GM18507 (cell line): ENCODE measurements at regions not wholly inside any gene's neighbourhood (a gene's known extent, or its start where the extent isn't known, plus 50 kb on each side); places are given as distances from the start of the nearest gene placed in this dataset.
"Not testable (repeated sequence)": the region's sequence is repeated elsewhere in the genome, so short reads cannot be mapped to it uniquely, and the experiment has no call there.

ENCODE experiments used
- DNase-seq: peaks from one replicate; pipeline ENCODE4 v3.0.0; 2011; ENCODE audit warnings: low read depth; ENCODE audit not compliant: insufficient read length; ENCODE audit errors: extremely low spot score
- FAIRE-seq: peaks from 2 replicates; lab custom pipeline; 2011; peaks lifted over from hg19 to GRCh38; lab: Jason Lieb, UNC

DNA sequence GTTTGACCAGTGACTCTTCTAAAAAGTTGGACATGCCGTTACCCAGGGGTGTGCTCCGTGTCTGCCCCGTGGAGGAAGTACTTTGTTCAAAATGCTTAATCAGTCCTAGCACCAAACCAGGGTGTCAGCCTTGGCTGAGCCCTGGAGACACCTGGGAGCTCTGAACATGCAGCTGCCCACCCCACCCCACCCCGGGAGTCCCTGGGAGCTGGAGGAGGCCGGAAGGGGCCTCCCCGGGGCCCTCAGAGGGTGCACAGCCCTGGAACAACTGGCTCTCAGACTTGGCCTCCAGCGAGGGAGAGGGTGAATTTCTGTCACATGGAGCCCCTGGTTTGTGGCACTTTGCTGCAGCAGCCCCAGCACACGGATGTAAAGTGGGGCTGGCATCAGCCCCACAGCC, 152.1 kb downstream of the LAT start:
- DNase-seq, FAIRE-seq: not testable (repeated sequence)

DNA sequence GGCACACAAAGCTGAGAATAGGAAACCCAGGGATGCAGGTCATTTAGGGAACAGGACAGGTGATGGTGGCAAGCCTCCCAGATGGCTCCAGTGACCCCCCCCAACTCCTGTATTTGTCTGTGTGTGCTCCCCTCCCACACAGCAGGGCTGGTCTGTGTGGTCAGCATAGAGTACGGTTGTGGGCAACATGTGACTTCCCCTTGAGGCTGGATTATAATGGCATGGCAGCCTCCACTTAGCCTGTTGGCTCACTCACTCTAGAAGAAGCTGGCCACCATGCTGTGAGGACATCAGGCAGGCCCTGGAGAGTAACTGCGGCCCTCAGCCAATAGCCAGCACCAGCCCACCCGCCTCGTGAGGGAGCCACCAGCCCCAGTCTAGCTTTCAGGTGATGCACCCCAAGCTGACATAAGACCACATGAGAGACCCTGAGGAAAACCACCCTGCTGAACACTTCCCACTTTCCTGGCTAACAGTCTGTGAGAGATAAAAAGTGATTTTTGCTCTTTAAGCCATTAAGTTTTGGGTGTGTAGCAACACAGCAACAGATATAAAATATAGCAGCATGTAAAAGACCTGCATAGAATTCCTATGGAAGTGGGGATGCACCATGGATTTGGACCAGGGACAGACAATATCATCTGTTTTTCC, 151.3 kb downstream of the LAT start:
- FAIRE-seq, DNase-seq: not testable (repeated sequence)

DNA sequence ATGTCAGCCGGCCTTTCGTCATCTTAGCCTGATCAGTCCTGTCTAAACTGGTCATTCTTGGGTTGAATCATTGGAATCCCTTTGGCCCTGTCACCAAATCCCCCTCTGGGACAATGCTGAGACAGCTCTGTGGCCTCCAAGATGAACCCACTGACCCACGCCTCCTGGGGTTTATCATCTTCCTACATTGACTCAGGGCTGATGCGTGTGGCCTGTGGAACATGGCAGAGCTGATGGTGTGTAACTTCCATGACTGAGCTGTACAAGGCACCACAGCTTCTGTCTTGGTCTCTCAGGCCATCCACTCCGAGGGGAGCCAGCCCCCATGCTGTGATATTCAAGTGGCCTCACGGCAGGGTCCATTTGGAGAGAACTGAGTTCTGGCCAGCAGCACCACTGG, 150.2 kb downstream of the LAT start:
- DNase-seq, FAIRE-seq: not testable (repeated sequence)

DNA sequence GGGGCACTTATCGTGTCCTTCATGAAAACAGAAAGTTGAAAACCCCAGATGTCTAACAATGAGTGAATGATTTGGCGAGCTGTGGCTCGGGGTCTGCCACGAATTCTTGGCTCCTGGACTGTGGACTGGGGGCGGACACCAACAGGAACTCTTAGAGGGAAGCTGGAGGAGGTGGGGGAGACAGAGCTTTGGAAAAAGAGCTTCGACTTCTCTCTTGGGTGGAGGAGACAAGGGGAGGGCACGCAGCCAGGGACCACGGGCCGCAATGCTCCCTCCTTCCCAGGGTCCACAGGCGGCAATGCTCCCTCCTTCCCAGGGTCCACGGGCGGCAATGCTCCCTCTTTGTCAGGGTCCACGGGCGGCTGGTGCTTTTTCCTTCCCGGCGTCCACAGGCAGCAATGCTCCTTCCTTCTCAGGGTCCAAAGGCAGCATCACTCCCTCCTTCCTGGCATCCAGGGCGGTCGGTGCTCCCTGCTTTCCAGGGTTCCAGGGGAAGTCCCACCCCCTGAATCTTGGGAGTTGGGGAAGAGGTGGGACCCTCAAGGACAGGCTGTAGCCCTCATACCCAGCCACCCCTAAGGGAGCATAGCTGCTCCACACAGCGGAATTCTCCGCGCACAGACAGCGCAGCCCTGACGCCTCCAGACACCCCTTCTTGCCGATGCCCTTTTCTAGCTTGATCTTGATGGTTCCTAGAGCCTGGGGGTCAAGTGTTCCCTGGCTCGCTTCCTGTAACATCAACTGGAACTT, 149.0 kb downstream of the LAT start:
- not testable (repeated sequence) for DNase-seq, FAIRE-seq

DNA sequence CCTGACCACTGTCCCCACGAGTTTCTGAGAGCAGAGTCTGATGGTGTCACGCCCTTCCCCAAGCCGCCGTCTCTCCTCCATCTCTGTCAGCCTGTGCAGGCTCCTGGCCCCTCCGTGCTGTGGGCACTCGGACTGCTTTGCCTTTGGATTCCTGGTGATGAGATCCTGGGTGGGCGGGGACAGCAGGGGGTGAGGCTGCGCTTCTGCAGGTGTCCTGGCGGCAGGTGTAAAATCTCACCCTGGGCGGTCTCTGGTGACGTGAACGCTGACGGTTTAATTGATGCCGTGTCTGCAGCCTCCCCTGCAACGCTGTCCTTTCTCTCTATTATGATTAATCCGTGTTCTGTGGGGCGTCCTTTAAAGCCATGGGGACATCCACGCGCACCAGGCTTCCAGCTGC, 148.0 kb downstream of the LAT start:
- FAIRE-seq, DNase-seq: not testable (repeated sequence)

DNA sequence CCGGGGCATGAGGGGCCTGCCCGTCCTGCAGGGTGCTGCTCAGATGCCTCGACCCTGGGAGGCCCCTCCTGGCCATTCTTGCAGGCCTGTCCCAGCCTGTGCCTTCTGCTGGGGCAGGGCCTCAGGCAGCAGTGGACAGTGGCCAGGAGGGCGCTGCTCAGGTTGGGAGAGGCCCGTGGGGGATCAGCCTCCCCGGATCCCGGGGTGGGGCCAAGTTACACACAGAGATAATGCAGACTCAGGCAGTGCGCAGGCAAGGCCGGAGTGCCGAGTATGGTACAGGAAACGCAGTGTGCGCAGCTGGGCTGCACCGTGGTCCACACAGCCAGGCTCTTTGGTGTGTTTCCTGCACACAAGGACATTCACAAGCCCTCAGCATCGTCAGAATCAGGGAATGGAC, 147.6 kb downstream of the LAT start:
- FAIRE-seq, DNase-seq: not testable (repeated sequence)

DNA sequence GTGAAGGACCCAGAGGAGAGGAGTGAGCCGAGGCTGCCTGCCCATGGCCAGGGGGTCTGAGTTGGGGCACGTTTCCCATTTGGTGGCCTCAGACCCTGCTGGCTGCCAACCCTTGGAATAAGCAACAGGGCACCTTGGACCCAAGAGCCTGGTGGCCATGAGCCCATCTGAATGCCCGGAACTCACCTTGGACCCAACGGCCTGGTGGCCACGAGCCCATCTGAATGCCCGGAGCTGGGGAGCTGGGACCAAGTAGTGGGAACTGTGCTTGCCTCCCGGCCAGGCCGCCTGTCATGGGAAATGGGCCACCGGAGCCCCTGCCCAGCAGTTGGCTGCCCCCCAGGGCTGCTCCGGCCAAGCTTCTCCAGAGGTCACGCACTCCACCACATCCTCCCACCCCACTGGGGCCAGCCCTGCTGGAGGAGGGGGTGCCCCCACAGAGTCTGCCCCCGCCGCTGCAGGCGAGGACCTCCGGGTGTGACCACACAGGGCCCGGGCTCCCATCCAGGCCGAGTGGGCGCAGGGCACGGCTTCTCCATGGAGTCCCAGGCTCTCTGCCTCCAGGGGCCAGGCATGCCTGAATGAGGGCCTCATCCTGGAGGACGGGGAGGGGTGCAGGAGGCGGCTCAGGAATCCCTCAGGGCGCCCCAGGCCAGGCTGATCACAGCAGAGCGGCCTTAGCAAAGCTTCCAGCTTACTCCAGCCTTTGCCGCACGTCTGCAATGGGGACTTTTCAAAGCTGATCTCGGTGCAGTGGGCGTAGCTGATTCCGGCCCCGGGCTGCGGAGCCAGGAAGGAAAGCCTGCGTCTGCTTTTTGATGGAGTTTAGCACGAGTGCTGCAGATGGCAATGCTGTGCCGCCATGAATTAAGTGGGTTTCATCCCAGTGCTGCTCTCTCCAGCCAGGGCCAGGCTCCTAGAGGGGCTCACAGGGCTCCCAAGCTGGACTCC, 146.3 kb downstream of the LAT start:
- DNase-seq, FAIRE-seq: not testable (repeated sequence)

DNA sequence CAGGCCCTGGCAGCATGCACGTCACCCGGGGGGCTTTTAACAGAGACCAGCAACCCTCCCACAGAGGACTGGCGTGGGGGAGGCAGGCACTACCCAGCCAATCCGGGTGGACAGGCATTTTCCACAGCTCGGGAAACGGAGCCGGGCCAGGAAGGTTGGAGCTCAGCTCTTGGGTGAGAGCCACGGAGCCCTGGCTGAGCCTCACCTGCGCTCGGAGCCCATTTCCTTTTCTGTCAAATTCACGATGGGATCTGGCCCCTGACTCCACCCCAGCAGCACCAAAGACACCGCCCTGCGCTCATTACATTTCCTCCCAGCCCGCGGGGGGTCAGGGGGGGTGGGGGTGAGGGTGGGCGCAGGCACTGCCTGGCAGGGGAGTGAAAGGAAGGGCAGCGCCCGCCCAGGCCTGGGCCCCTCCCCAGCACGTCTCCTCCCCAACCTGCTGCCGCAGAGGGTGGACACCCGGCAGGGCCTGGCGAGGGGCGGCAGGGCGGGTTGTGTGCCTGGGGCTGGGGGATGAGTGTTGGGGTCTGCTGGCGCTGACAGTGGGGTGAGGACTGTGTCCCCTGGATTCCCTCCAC, 145.4 kb downstream of the LAT start:
- FAIRE-seq, DNase-seq: not testable (repeated sequence)

DNA sequence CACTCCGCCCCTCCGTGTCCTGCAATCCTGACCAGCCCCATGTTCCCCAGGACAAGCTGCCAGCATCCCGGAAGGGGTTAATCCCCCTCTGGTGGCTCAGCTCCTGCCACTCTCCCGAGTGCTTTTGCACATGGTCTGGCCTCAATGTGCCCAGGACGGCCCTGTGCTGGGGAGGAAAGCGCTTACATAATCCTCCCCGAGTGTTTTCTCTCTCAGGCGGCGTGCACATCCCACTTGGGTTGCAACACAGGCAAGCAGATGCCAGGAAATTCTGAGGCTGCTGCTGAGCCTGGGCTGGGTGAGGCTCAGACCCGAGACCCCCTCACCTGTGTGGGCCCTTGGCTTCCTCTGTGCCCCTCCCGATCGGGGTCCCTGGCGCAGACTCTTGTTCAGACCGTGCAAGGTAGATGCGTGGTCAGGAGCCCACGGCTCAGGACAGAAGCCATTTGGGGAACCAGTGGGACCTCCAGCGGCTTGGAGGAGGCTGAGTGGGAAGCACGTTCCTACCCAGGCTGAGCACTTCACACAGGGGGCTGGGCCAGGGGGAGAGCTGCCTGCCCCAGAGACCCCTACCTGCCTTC, 144.7 kb downstream of the LAT start:
- not testable (repeated sequence) for FAIRE-seq, DNase-seq

DNA sequence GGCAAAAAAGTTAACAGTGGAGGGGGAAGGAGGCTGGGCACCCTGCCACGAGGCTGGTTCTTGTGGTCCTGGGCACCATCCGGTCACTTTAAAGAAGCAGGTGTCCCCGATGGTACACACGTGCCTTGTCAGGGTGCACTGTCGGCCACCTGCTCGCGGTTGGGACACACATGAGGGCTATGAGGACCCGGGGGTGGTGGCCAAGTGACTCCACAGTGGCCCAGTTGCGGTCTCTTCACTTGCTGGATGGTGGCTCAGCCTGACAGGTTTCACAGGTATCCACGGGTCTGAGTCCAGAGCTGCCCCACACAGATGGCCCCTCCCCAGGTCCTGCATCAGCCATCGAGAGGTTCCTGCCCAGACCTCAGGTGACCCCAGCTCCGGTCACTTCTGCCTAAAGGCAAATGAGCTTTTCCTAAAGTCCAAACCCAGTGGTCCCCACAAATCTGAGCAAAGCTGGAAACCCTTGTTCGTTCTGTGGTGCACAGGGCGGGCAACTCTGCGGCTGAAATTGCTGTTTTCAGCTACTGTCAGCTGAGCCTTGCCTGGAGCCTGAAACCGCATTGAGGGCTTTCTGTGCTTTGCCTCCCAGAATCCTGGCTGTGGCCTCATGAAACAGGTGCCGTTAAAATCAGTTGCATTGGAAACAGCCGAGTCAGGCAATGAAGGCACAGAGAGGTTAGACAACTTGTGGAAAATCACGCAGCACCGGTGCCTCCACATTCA, 144.0 kb downstream of the LAT start:
- not testable (repeated sequence) for FAIRE-seq, DNase-seq

DNA sequence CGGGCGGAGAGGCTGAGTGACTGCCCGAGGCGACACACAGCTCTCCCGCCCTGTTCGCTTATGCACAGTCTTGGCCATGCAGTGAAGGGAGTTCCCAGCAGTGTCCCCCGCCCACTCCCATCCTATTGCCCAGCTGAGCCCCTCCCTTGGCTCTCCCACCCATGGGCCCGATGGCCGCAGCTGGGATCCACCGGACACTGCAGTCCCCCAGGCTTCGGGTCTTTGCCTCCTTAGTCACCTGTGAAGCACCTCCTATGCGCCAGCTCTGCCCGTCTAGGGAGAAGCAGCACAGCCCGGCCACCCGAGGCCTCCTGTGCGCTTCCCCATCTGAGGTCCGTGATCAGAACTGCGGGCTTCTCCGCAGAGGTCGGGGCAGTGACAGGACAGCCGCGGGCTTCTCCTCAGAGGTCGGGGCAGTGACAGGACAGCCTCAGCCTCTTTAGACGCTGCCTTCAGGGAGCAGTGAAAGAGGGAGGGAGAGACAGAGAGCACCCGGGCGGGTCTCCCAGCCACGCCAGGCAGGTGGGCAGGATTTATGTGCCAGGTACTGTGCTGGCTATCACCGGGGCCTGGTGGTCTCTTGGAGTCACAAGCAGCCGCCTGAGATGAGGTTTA, 143.1 kb downstream of the LAT start:
- DNase-seq, FAIRE-seq: not testable (repeated sequence)

DNA sequence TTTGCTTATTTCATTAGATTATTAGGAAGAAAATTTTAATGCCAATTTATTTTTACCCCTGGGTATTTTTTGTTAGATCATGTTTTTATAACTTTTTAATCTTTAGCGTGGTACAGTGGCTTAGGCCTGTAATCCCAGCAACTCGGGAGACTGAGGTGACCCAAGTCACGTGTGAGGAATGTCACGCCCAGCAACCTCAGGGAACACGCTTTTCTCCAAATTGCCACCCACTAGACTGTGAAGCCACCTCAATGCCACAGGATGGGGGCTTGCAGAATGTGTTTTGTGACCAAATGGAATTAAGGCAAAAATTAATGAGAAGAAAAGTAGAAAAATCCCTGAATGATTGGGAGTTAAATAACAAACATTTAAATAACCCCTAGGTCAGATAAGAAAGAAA, 141.8 kb downstream of the LAT start:
- FAIRE-seq: no peak
- no peak for DNase-seq

DNA sequence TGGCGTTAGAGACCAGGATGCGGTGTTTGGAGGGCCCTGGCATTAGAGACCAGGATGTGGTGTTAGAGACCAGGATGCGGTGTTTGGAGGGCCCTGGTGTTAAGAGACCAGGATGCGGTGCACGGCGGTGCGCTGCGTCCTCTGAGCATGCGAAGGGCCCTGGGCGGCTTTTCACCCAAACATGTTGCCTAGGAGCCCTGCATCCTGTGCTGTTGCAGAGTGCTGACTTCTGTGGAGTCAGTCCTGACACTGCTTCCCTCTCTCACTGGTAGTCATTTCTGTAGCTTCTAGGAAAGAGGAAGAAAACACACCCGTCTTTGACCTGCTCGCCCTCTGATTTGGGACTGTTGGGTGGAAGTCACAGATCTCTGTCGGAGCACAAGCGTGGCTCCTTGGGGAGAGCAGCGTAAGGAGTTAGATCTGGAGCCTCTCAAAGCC, 141.2 kb downstream of the LAT start:
- DNase-seq (no peak), FAIRE-seq (no peak)

DNA sequence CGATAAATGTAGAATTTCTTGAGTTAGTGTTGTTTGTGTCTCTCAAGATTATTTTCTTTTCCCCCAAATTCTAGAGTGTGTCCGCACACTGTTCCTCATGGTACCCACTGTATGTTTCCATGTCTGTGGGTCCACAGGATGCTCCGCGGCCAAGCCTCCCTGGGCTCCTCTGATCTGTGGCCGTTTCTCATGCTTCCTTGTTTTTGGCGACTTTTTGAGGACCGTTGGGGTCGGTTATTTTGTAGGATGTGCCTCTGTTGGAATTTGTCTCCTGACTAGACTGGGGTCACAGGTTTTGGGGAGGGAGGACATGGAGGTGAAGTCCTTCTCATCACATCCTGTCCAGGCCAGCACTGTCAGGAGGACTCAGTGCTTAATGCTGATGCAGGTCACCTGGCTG, 140.0 kb downstream of the LAT start:
- no peak for FAIRE-seq
- no peak for DNase-seq

DNA sequence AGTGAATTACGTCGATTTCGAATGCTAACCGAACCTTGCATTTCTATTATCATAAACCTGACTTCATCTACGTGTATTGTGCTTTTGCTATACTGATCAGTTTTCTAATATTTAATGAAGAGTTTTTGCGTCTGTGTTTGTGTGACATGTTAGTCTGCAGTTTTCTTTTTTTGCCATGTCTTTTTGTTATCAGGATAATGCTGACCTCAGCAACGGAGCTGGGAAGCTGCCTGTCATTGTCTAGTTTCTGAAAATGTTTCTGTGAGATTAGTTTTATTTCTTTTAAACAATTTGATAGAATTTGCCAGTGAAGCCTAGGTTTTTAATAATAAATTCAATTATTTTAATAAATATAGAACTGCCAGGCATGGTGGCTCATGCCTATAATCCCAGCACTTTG, 139.3 kb downstream of the LAT start:
- DNase-seq, FAIRE-seq: not testable (repeated sequence)

DNA sequence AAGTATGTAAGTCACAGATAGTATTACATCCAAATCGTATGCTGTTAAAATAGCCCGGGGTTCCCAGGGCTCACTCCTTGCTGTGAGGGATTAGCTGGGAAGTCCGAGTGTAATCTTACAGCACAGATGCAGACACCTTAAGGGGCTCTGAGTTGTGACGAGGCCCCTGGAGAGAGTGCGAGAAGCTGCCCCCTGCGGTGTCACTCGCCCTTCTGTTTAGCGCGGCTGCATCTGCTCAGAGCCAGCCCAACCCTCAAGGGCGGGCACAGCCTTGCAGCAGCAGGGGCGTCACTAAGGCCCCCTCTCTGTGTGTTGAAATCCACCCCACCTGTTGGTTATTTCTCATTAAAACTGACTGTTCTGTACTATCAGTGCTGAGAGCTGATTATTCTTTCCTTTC, 135.8 kb downstream of the LAT start:
- DNase-seq, FAIRE-seq: not testable (repeated sequence)

DNA sequence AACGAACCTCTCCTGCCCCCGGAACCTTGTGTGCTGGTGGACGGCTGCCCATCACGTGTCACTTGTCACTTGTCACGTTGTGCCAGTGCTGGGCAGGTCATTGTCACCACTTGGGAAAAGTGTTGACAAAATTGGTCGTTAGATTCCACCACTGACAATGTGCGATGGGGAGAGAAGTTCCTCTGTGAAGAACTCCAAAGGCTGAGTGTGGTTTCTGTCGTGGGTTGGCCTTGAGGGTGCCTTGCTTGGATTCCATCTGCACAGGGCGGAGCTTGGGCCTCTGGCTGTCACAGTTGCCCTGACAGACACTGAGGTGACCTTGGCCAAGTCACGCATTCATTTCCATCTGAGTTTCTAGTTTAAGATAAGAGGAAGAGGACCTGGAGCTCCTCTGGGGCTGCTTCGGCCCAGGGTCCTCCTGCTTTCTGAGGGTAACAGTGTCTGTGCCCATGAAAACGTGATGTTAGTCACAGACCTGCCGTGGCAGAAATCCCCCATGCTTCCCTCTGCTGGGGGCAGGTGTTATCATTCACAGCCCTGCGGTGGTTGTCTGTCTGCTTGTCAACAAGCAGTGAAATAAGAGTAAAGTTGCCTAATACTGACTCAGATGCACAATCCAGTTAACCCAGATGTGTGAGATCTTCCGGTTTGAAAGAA, 133.6 kb downstream of the LAT start:
- DNase-seq, FAIRE-seq: not testable (repeated sequence)
